IPS-NIHi11 (cell line): ENCODE measurements at regions not wholly inside any gene's neighbourhood (a gene's known extent, or its start where the extent isn't known, plus 50 kb on each side); places are given as distances from the start of the nearest gene placed in this dataset.

Source experiments
- DNase-seq: peaks from one replicate; pipeline ENCODE4 v3.0.0; 2012; ENCODE audit warnings: mixed read lengths, low spot score

DNA sequence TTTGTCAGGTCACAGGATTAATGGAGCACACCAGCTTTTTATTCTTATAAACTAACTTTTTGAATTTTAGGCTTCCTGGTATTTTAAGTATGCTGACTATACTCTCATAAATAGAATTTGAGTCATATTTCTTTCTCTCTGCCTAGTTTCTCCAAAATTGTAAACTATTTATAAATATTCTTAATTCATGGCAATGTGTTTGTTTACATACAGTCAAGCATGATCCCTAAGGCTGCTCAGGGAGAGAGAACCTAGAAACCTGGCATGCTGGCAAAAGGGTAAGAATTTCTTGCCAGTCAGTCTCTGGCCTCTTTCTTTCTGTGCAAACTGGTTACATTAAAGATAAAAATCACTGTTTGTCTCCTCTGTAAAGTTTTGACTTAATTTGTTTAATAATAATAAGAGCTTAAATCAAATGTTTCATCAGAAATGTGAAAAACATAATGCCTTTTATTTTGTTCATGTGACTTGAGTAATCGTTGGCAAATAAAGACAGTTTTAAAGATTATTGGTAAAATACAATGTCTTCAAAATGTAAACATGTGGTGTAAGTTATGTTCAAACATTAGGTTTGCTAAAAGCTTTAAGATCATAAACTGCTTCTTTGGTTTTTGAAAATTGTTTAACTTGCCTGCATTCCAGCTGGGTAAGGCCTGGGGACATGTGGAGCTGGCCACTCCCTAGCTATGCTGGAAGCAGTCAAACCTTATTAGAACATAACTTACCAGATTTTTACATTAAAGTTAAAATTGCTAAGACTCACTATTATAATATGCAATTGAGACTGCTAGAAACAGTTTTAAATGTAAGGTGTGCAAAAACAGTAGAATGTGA is 1401.7 kb downstream of the NCAM2 start:
- no peak for DNase-seq

DNA sequence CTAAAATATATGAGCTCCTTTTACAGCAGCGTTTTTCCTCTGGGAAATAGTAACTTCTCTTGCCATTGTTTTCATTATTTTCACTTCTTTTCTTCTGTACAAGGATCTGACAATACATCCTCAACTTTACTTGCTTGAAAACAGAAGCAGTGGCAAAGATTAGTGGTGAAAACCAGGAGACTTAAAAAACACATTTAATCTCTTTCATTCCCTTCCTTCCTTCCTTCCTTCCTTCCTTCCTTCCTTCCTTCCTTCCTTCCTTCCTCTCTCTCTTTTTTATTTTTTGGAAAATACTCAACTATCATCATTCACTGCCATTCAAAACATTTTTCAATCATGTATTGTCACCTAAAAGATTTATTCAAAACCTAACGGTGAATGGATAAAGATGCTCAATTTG is 1411.4 kb downstream of the NCAM2 start:
- no peak for DNase-seq

- DNase-seq, result no peak
Observed at GRCh38 chr21:22416555-22416954, 1418.3 kb downstream of the NCAM2 start.

- DNase-seq, result no peak
Observed at GRCh38 chr21:22421416-22422180, 1423.4 kb downstream of the NCAM2 start.

DNA sequence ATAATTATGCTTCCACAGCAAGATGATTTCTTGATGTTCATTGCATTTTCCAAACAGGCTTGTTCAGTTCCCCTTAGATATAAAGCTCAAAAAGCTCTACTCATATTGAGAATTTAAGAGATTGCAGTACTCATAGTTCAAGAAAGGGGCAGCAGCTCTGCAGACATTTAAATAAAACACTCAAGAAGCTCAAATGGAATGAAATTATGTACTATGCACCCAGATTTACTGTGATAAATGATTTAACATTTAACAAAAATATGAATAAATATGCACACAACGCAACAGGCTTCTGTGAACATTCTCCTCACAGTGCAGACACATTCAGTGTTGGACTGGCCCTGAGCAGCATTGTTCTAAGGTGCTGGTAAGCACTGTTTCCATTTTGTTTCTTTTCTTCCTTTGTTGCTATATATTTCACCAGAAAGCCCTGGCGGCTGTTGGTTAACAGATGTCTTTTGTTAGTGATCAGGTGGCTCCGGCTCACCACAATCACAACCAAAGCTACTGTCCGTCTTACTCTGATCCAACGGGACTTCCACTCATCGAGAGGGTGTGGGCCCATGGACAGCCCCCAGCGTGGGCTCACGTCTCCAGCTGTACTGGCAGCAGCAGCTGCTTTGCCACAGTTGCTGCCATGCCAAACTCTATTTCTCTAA is 1440.3 kb downstream of the NCAM2 start:
- DNase-seq, result no peak

- DNase-seq, result no peak
Observed at GRCh38 chr21:22444990-22445389, 1446.8 kb downstream of the NCAM2 start.

DNA sequence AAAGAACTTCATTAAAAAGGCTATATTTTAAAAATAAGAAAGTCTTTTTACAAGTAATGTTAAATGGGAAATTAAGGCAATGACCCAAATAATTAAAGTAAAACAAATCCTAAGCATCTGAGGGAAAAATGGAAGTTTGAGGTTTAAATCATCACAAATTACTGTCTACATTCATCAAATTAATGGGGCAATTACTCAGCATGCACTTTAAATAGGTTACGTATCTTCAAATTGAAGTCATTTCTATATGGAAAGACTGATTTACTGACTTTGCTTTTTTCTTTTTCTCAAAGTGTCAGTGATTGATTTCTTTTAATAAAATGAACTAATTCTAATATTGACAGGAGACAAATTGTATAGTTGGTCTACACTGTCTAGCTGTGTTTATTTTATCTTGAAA is 1452.3 kb downstream of the NCAM2 start:
- DNase-seq, result no peak

DNA sequence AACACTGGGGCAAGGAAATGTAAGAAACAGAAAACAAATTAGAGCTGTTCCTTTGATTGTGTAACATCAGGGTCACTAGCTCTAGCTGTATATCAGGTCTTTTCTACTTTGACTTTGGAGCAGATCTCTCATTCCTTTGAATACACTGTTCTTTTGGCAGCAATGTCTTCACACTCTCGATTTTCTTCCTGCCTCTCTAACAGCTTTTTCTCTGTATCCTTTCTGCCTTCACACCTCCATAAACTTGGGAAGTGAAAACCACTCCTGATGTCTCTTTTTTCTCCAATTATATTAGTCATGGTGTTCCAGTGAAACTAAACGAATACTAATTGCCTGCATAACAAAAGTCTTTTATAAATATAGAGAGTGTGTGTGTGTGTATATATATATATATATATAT is 1458.0 kb downstream of the NCAM2 start:
- DNase-seq, result no peak

- no peak for DNase-seq
Observed at GRCh38 chr21:22468893-22469292, 1470.7 kb downstream of the NCAM2 start.

GRCh38 chr21:22474403-22474802 is 1476.2 kb downstream of the NCAM2 start:
- no peak for DNase-seq

DNA sequence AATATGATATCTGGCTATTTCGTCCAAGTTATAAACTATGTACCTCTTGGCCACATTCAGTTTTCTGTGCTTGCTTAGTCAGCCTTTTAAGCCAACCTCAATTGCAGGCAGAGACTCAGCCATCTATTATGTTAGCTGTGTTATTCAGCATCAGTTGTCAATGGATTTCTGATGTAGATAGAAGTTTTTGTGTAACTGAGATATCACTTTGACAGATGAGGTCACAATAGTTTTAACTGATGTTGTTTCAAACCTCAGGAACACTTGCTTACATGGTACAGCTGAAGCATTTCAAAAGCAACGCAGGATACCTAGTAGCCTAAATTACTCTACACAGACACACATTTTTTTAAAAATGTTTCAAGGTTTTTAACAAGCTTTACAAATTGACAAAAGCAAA is 1478.0 kb downstream of the NCAM2 start:
- no peak for DNase-seq

DNA sequence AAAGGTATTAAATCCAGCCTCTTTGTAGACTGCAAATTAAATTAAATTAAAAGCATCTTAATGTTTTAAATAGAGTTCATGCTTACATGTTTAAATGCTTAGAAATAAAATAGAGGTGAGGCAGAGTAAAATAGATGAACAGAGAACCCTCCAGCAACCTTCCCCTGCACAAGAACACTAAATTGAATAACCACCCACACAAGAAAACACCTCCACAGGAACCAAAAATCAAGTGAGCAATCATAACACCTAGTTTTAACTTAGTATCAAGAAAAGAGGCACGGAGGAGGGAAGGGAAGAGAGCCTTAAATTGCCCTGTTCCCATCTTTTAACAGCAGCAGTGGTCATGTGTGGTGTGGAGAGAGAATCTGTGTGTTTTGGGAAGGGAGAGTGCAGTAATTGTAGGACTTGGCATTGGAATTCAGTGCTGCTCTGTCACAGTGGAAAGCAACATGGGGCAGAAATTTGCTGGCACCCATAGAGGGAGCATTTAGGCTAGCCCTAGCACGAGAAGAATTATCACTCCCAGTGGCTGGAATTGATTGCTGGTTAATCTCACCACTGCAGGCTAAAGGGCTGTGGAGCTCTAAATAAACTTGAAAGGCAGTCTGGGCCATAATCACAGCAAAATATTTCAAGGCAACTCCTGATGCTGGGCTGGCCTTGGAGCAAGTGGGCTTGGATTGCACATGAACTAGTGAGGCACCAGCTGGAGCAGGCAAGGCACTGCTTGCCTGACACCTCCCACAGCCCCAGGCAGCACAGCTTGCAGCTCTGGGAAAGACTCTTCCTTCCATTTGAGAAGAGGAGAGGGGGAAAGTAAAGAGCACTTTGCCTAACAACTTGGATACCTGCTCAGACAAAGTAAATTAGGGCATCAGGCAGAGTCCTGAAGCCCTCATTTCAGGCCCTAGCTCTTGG is 1478.8 kb downstream of the NCAM2 start:
- no peak for DNase-seq

DNA sequence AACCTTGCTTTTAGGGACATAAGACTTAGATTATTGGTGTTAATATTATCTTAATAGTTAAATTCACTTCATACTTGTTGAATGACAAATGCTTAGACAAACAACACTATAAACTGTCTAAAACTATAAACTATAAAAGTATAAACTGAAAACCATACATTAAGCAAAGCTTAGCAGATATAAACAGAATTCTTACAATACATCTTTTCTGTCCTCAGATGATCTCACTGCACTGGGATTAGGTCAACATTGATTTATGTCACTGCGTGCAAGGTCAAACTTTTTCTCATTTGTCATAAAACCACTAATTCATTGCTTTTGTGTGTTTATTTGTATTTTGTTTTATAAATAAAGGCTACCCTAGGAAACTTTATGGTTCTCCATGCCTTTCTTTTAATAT is 1491.8 kb downstream of the NCAM2 start:
- DNase-seq, result no peak

DNA sequence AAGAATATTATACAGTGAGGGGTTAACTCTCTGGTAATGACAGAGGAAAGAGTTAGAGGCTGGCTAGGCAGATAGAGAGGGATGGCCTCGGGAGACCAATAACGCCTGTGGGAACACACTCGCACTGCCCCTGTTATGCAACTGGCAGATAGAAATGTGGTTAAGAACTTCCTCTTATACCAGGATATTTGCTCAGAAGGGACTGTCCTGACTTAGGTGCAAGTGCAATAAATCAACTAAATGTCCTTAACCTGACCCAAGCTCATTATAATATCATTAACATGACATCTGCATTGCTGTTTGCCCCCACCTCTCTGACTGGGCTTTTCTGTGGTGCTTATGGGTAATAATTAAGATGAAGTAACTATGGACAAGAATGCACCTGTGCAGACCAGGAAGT is 1518.0 kb downstream of the NCAM2 start:
- DNase-seq, result no peak

DNA sequence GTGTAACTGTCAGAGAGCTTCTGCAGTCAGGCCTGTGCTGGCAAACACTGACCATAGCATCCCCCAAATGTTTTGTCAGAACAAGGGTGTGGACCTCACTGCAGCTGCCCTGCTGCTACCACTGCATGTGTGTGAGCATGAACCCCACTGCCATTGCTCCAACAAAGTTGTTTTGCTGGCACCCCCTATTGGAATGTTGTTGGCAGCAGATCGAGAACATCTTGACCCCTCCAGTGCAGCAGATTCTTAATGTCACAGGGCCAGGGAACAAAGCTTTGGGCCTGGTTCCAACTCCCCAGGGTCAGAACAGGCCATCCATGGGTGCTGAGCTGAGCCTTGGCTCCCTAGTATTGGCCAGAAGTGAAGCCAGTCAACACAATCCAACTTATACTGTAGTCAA is 1537.4 kb downstream of the NCAM2 start:
- no peak for DNase-seq

DNA sequence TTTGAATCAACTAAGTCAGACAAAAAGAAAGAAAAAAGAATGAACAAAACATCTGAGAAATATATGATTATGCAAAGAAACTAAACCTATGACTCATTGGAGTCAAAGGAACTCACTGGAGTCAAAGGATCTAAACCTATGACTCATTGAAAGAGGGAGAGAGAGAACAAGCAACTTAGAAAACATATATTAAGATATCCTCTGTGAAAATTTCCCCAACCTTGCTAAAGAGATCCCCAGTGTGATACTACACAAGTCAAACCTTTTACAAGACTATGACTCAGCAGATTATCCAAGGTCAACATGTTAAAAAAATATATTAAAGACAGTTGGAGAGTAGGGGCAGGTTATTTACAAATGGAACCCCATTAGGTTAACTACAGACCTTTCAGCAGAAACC is 1538.3 kb downstream of the NCAM2 start:
- DNase-seq, result no peak

GRCh38 chr21:22544747-22545146 is 1546.5 kb downstream of the NCAM2 start:
- no peak for DNase-seq

DNA sequence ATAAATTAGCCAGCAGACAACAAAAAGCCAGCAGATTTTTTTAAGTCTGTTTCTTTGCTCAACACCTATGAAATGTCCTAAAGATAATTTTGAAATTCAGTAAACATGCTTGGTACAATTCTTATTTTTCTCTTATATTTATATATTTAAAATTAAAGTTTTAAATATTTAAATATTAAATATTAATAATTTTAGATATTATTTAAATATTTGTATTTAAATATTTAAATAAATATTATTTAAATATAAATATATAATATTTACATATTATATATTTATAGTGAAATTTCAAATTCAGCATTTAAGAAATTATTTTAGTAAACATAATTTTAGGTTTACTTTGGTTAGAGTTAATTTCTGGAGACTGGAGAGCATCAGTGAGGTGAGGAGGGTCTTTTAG is 1554.2 kb downstream of the NCAM2 start:
- DNase-seq, result no peak

DNA sequence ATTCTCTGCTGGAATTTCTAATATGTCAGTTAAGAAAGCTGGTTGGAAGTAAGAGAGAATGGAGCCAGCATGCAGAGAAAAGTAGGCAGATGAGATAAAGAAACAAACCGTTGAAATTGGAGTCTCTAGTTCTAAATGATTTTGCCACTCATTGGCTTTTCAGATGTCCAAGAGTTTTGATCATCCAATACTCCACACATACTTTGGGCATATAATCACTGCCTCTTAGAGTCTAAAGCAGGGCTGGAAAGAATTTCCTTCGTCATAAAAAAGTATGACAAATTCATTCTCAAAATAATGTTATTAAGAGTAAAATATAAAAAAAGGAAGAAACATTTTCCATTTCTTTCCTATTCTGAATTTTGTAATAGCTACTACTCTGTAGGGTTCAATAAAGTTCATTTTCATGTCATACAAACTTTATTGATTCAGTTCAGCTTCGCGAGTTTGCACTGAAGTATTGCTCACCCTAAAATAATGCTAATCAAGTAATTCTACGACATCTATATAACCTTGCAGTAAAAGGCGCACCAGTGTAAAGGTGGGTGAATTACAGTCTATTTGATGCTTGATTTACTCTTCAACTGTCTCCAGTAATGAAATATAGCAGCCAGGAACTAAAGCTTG is 1556.6 kb downstream of the NCAM2 start:
- DNase-seq, result no peak

DNA sequence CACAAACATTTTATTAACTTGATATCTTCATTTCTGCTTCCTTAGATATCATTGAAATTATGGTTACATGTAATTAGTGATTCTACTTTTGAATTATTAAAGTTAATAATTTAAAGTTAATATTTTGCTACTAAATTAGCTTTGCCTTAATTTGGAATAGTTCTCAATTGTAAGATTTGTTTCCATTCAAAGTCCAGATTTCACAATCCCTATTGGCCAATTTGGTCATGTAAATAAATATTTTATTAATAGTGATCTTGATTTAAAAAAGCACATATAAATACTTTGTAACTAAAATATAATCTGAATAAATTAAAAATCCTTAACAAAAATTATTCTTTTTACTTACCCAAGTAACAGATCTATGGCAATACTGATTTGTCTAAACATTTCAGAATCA is 1558.6 kb downstream of the NCAM2 start:
- no peak for DNase-seq

- no peak for DNase-seq
Observed at GRCh38 chr21:22561946-22562345, 1563.7 kb downstream of the NCAM2 start.
